GM12872 (cell line): ENCODE measurements at regions not wholly inside any gene's neighbourhood (a gene's known extent, or its start where the extent isn't known, plus 50 kb on each side); places are given as distances from the start of the nearest gene placed in this dataset.

ENCODE experiments used
- CTCF ChIP-seq: IDR thresholded peaks from 3 replicates; pipeline ENCODE4 v1.5.1; 2011; ENCODE audit warnings: low read depth, mild to moderate bottlenecking, low read length, moderate library complexity; ENCODE audit not compliant: insufficient read depth

- peak; percentile 52 for TF ChIP-seq CTCF
Measured at GRCh38 chr9:31799953-31800609, 584.4 kb upstream of the ACO1 start.

- TF ChIP-seq CTCF: 0 out of 3 replicates have a peak, but pooled peaks have one; percentile 25
Measured at GRCh38 chr9:31807574-31808256, 576.7 kb upstream of the ACO1 start.

- TF ChIP-seq CTCF: no peak
Measured at GRCh38 chr9:31808766-31809165, 575.7 kb upstream of the ACO1 start.

GRCh38 chr9:31820426-31820825, 564.0 kb upstream of the ACO1 start:
- no peak for TF ChIP-seq CTCF

- TF ChIP-seq CTCF: no peak
Measured at GRCh38 chr9:31821583-31821982, 562.9 kb upstream of the ACO1 start.

GRCh38 chr9:31823365-31823764, 561.1 kb upstream of the ACO1 start:
- TF ChIP-seq CTCF: no peak

- TF ChIP-seq CTCF: no peak
Measured at GRCh38 chr9:31824860-31825259, 559.6 kb upstream of the ACO1 start.
